Activated CD4-positive, CD25-positive, alpha-beta regulatory T cell (primary cell): ENCODE measurements at regions not wholly inside any gene's neighbourhood (a gene's known extent, or its start where the extent isn't known, plus 50 kb on each side); places are given as distances from the start of the nearest gene placed in this dataset.

Experiments used
- DNase-seq, 4 experiments: peaks; one replicate each; lab custom pipeline; 2025; lab: John Stamatoyannopoulos, UW

DNA sequence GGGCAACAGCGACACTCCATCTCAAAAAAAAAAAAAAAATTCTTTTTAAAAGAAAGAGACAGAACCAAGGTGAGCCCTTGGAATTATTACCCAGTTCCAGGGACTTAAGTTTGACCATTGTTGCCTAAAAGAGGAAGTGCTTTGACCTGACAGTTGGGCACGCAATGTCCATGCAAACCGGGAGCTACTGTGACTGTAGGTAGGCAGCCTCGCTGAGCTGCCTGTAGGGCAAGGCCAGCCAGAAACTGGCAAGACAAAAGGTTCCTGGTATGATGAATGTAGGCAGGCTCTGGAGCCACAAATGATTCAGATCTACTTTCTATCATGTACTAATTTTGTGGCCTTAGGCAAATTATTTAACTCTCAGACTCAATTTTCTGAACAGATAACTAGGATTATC, 334.8 kb upstream of the ZNF462 start:
- DNase-seq, result no peak

DNA sequence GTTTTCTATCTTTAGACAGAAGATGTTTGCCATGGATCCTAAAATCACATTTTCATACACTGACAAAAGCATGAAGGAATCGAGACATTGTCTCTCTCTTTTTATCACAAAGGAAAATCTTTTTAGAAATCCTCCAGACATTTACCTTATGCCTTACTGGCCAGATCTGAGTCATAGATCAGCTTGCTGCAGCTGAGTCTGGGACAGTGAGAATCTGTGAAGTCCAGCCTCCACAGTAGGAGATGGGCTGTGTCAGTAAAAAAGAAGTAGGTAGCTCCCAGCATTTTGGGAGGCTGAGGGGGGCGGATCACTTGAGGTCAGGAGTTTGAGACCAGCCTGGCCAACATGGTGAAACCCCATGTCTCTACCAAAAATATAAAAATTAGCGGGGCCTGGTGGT, 333.4 kb upstream of the ZNF462 start:
- no peak for DNase-seq

DNA sequence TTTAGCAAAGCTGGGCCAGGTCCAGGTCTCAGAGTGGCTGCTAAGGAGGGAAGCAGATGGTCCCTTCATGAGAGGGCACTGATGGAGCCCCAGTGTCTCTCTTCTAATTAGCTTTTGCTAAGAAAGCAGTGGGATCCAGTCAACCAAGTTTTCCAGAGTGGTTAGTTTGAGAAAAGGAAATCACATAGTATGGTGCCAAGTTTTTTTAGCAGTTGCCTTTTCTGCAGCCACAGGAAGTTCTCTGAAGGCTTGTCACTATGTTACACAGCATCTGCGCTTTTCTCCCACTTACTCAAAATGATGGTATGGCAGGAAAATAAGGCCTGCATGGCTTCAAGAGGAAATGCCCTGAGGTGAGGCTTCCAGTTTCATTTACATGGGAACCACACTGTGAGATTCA, 331.5 kb upstream of the ZNF462 start:
- no peak for DNase-seq

DNA sequence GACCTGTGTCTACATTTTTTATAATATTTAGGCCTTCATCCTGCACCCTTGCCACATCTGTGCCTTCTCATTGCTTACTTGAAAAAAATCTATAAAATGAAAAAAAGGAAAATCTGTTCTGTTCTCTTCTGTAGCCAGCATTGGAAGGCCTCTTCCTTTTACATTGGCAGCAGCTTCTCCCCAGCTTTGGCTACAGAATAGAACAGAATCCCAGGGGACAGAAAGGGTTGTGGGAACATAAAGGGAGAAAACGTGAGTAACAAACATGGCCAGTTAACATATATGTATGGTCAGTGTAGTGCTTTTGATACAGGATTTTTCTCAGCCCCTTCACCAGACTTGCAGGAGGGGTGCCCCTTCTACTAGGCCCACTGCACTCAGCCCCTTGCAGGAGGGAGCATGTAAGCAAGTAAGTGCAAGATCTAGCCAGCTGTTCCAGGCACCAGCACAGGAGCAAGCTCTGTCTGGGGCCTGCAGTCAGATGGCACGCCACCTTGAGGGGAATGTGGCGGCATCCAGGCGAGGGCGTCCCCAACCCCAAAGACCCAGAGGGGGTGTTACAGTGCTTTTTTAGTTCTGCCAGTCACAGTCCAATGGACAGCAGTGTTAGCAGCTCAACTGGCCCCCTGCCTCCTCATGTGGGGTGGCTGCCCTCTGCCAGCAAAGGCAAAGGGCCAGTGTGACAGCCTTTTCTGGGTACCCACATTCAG, 330.5 kb upstream of the ZNF462 start:
- no peak for DNase-seq

DNA sequence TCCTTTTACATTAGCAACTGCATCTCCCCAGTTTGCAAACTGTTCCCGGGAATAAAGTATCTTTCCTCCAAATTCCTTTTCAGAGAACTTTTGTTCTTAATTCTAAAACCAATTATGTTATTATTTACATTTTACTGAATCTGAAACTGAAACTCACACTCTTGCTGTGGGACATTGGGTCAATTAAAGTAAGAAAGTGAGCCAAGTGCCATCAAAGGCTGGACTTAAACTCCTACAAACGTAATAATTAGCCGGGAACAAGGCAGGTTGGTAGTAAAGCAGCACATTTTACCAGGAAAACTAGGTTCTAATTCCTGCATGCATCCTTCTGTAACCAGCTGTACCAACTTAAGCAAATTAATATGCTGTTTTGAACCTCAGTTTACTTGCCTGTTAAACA, 328.2 kb upstream of the ZNF462 start:
- DNase-seq, result no peak

DNA sequence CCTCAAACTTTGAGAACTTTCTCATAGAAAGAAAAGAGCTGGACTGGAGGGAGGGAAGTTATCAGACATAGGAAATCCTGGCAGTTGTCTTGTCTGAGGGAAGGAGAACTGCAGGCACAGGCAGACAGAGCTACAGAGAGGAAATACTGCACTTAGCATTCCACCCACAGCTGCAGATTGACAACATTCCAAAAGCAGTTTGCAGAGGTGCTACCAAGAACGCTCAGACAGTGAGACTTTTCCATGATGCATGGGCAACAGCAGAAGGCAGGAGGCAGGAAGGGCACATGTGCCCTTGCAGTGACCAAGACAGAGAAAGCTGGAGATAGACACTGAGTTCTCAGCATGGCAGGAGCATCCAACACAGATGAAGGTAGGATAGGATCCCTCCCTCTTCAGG, 327.5 kb upstream of the ZNF462 start:
- DNase-seq, result no peak

DNA sequence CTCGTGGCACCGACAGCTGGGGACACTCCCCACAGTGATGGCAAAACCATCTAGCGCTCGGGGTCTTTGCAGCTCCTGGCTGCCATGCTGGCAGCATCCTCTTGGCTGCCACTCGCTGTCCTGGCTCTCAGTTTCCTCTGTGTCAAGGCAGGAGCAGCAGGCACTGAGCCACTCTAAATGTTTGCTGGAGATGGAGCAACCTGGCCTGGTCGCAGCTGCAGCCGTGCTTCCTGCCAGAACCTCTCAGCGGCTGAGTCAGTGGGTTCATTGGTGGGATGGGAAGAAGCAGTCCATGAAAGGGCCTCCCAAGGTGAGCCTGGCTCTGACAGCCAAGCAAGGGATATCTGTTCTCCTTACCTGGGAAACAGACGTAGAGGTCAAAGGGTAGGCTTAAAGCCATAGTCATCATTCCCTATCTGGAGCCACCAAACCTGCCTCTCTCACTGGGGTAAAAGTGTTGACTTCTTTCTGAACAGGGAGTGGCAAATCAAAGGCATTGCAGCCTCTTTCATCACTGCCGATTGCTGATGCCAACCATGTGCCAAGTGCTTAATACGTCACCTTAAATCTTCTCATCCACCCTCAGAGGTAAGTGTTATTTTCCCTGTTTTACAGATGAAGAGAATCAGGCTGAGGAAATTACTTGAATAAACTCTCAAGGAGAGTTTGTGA, 304.8 kb upstream of the ZNF462 start:
- DNase-seq, result no peak

DNA sequence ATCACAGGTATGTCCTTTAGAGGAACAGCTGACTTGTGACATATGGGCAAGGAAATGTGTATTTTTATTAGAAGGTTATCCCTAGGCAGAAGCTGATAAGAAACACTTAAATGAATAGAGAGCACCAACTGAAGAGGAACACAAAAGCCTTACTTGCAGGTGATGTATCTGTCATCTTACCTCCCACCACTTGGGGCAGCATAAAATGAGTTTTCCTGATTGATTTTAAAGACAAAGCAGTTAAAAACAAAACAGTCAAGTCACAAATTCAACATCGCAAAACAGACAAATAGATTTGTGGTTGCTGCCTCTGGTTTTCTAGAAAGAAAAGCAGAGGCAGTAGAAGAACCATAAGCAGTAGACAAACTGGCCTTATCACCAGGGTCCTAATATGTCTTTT, 302.4 kb upstream of the ZNF462 start:
- DNase-seq, result no peak

DNA sequence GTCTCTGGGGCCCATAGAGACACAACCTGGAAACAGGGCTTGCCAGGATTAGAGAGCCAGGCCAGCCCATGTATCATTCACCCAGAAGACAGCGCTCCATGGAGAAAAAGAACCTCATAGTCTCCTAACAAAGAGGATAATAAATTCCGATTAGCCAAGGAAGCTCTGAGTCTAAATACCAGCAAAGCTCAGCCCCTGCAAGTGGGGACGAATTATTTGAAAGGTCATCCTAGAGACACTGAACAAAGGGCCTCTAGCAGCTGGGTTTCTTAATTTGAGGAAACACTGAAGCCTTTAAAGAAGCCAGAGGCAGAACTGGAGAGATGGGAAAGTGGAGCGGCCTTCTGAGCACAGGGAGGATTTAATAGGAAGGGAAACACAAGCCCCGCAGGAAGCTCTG, 287.1 kb upstream of the ZNF462 start:
- DNase-seq, result no peak

DNA sequence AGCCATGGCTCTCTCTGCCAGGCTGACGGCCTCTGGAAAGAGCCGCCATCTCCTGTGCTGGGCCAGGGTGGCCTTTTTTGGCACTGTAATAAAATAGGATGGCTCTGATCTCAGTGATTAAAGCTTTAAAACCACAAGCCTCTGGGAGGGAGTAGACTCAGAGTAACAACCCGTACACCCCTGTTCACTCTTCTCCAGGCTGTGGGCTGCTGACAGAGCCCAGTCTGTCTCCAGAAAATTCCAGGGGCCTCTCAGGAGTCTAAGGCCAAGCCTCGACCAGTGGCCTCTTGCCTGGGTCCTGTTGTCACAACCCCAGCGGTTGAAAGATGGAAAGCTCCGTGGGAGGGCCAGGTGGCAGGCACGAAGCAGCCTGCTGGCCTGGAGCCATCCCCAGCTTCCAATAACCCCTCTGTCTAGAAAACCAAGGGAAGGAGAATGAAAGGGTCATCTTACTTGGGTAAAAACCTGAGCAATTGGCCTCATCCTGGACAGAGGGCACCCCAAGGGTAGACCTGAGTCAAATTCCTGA, 286.7 kb upstream of the ZNF462 start:
- DNase-seq, result no peak

DNA sequence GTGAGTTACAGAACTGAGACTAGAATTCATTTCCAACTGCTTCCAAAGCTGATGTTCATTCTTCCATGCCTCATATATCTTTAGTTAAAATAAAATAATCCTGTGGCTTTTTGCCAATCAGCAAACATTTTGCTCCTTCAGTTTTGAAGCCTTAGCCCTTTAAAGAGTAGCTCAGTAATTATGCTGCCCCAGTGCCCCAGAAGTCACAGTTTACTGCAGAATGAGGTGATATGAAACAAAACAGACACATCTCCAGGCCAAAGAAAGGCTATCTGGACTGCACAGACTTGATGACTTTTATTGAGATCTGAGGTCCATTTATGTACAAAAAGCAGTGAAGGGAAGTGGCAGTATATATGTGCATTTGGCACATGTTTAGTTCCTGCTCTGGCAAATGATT, 285.8 kb upstream of the ZNF462 start:
- no peak for DNase-seq

DNA sequence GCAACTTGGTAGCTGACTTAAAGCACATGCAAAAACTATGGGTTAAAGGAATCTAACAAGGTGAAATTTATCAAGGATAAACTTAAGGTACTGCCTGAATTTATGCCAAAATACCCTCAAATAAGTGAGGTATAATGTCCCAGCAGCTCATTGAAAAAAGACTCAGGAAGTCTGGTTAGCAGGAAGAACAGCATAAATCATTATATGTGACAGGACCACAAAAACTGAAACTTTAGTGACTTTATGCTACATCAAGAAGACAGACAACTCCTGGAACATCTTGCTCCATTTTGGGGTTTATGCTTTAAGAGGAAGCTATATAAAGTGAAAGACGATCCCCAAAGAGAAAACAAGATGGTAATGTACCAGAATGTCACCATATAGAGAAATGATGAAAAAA, 282.4 kb upstream of the ZNF462 start:
- DNase-seq, result no peak

DNA sequence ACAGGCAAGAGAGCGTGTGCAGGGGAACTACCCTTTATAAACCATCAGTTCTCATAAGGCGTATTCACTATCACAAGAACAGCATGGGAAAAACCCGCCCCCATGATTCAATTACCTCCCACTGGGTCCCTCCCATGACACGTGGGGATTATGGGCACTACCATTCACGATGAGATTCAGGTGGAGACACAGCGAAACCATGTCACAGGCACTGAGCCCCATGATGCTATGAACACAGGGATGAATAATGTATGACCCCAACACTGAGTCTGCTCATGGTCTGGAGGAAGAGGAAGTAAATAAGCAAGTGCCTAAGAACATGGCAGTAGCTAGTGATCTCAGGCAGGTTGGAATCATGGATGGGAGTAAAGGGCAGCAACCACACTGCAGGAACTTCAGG, 281.0 kb upstream of the ZNF462 start:
- no peak for DNase-seq

DNA sequence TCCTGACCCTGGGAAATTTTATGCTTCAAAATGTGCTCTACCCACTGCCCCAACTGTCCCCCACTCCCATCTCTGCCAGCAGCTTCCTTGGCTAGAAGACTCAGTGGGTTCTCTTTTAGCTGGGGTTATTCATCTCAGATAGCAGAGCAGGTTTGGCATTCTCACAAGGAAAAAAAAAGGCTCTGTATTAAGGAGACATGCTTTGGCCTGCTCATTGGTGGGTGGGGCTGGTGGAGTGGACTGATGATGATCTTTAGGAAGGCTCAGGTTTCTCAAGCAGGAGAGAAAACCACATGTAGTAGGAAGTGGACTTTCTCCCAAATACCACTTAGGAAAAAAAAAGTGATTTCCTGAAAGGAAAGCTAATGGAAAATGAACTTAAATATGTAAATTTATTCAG, 279.2 kb upstream of the ZNF462 start:
- DNase-seq, result no peak

DNA sequence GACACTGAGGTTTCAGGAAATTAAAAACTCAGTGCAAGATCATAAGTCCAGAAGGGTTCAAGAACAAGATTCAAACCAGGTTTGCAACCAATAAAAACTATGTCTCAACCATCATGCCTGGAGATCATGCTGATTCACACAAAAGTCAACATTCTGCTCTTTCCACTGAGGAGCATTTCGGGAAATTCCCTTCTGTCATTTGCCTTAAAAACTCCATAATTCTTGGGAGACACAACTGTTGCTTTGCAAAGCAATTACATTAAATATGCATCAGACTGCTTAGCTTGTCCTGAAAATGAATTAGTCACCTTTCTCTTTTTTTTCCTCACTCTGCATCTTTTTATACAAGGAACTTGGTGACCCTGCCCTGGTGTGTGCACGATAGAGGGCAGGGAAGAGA, 275.9 kb upstream of the ZNF462 start:
- no peak for DNase-seq

DNA sequence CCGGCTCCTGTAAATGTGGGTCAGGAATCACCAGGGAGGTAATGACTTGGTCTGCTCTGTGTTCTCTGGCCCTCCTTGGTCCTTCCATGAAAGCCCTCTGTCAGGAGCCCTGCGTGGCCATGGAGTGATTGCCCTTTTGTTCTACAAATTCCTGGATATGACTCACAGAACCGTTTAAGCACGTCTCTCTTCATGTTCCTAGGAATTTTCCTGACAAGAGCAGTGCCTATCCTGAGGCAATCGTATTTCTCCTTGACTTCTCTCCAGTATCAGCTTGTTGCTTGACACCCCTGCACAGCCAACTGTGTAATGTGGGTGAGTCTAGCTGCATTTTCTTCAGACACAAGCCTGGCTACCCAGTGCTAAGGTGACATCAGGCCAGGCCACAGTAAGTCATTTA, 274.3 kb upstream of the ZNF462 start:
- DNase-seq, result no peak

DNA sequence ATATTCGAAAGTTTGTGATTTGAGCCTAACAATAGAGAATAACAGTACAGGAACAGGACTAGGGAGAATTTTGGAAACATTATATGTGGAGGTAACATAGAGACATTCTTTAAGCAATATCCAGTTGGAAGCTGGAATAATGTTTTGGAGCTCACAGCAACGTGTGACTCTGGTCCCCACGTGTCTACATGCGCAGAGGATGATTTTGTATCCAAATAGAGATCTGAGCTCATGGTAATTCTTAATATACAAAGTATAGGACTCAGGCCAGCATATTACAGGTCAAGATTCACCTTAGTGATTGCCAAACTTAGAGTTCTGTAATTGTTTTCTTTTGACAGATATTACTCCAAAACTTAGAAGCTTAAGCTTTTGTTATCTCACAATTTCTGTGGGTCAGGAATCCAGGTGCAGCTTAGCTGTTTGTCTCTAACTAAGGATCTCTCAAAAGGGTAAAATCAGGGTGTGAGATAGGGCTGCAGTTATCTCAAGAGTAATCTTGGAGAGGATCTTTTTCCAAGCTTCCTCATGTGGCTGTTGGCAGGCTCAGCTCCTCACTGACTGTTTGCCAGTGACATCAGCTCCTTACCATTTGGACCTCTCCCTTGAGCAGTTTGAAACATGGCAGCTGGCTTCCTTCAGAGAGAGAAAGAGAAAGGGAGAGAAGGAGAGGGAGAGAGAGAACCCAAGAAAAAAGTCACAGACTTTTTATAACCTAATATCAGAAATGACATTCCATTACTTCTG, 272.0 kb upstream of the ZNF462 start:
- no peak for DNase-seq

DNA sequence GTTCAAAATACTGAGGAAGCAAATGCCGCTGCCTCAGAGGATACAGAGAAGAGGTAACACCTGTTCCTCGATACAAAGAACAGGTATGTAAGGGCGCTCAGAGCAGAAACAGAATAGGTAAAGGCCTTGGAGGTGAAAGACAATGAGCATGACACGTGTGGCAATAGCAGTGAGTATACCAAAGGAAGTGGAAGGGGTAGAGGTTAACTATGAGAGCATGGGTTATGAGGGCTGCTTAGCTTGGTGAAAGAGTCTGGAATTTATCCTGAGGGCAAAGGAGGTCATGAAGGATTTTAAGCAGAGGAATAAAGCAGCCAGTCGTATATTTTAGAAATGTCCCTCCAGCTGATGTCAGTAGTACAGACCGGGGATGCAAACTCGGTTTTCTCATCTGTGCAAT, 269.8 kb upstream of the ZNF462 start:
- DNase-seq, result no peak

DNA sequence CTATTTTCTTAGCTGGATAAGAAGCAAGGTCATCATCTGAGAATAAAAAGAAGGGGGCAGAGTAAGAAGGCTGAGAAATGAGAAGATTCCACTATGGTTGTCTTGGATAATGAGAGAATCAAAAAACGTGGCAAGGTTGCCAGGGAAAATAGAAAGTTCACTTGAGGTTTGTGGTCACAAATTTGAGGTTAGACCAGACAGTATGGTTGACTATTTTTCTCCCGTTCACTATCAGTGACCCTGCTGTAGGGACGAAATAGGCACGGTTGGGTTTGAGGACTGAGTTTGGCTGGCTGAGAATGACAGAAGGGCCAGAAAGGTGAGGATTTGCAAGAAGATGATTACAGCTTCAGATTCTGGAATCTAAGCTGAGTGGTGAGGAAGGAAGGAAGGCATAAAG, 266.0 kb upstream of the ZNF462 start:
- DNase-seq, result no peak

DNA sequence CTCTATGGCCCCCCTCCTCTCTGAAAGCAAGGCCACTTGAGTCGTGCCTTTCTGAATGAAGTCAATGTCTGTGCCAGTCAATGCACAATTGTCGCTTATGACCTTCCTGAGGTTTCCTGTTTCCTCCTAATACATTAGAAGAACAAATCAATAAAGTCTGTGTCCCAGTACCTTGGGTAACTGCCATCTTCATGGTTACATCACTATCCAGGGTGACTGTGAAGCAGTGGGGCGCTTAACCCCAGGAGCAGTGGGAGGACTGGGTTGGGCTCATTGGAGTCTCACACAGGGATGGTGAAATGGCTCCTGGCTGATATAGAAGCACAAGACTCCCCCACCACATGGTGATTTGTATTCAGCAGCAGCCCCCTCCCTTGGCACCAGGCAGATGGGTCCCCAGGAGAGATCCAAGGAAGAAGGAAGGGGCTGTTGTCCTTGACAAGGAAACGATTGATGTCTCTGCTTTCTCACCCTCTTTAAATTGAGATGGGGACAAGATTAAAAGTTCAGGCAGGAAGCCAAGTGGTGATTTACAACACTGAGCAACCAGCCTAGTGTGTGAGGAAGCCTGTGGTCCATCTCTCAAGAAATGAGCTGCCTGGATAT, 261.9 kb upstream of the ZNF462 start:
- no peak for DNase-seq

DNA sequence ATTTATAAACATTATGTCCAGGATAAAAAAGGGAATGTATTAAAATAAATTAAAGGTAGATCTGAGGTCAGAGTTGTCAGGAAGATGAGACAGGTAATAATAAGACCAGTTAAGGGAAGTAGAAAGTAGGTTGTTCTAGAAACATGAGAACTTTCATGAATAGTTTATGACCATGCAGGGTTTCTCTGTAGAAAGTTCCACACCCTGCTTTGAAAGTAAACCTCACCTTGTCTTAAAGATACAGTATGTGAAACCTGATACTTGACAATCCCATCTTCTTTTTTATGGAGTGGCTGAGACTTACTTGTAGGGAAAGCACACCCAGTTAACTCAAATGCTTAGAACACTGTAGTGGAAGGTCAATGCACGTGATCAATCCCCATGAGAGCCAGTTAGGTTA, 260.6 kb upstream of the ZNF462 start:
- DNase-seq, result no peak

DNA sequence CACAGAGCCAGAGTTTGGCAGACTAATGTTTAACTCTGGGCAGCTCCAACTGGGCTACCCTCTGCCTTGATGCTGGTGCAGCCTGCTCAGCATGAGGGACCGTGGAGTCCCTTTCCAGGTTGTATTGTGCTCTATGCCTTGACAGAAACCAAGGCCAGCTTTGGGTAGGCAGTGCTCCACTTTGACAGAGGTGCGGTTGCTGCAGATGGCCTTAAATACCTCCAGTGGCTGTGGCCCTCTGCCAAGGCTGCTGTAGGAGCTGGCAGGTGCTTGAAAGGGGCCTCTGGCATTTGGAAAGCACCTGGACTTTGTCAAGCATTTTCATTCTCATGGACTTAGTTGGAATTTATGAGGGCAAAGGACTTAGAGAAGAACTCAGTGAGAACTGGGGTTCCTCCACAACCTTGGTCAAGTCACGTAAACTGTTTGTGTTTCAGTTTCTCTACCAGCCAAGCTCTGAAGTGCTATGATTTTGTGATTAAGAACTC, 249.7 kb upstream of the ZNF462 start:
- no peak for DNase-seq
